Activated T-cell treated with anti-CD3 and anti-CD28 coated beads, Interleukin-2, amount 50 U/mL, for 72 hours (primary cell): ENCODE measurements at regions not wholly inside any gene's neighbourhood (a gene's known extent, or its start where the extent isn't known, plus 50 kb on each side); places are given as distances from the start of the nearest gene placed in this dataset.
"Not testable (repeated sequence)": the region's sequence is repeated elsewhere in the genome, so short reads cannot be mapped to it uniquely, and the experiment has no call there.

Experiments
- ATAC-seq, 2 donors: fragments of 150-1000 bp; cut with Tn5 transposase; replicated peaks in 1 of 2; 2 replicates each; pipeline ENCODE4 v1.10.0; 2021; ENCODE audit warnings: moderate library complexity in 2 of 2, mild to moderate bottlenecking in 1 of 2
- DNase-seq, 2 donors: peaks; one replicate each; pipeline ENCODE4 v3.0.0; 2021 to 2022; ENCODE audit warnings: mixed read lengths in 1 of 2
- H3K27ac Mint-ChIP-seq: one replicate; pipeline ENCODE4 v1.8.0; 2022; ENCODE audit warnings: mild to moderate bottlenecking, moderate library complexity, mixed read lengths
- H3K27me3 Mint-ChIP-seq: one replicate; pipeline ENCODE4 v1.8.0; 2022; ENCODE audit warnings: low read depth, mixed read lengths
- H3K36me3 Mint-ChIP-seq, 2 donors: one replicate each; pipeline ENCODE4 v1.8.0; 2022; ENCODE audit warnings: mixed read lengths in 2 of 2, mild to moderate bottlenecking in 1 of 2; ENCODE audit not compliant: insufficient read depth in 2 of 2
- H3K4me1 Mint-ChIP-seq: one replicate; pipeline ENCODE4 v1.8.0; 2022; ENCODE audit warnings: low read depth, mixed read lengths
- H3K4me3 Mint-ChIP-seq, 2 donors: one replicate each; pipeline ENCODE4 v1.8.0; 2022; ENCODE audit warnings: mild to moderate bottlenecking in 2 of 2, mixed read lengths in 2 of 2, moderate library complexity in 2 of 2
- H3K9me3 Mint-ChIP-seq, 2 donors: one replicate each; pipeline ENCODE4 v1.8.0; 2022; ENCODE audit warnings: mixed read lengths in 2 of 2

DNA sequence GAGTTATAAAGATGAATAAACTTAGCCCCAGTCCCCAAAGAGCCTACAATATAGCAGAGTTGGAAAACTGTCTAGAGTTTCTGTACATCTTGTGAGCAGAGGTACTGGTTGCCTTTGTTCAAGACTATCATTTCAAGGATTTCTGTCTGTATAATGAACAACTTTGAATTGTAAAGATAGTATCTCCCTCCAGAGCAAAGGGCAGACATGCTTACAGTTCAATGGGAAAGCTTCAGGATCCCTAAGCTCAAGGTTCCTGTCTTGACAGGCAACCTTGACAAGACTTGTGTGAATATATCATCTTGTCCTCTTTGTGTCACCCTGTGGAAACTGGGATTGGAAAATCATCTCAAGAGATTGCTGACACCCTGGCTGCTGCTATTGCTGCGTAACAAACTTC is 242.8 kb upstream of the VLDLR start:
- ATAC-seq (no peak), DNase-seq (no peak)
- Mint-ChIP-seq H3K4me3 (no peak overlapping the region), H3K9me3 (peaks cover 2% of the 10 kb centered on the region in 2 donors), H3K27ac (no peak overlapping the region), H3K27me3 (peaks cover 28% of the 10 kb centered on the region), H3K4me1 (no peaks in the 10 kb centered on the region), H3K36me3 (peaks cover 0 to 2% of the 10 kb centered on the region in 2 donors)

DNA sequence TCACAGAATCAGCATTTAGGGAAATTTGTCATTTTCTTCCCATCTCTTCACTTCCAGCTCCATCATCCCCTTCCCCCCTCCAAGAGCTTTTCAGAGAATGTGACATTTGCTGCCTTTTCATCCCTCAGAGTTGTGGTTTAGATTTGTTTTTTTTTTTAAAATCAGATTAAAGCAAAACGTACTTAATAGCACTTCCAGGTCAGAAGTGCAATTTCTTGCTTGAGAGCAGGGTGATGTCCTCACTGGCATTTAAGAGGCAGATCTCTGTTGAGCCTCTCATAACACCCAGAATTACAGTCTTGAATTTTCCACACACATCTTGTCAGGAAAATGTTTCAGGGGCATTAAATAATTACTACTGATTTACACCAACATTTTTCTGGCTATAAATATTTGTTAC is 236.8 kb upstream of the VLDLR start:
- Mint-ChIP-seq H3K9me3 (peaks cover 2 to 5% of the 10 kb centered on the region in 2 donors), H3K4me1 (no peaks in the 10 kb centered on the region), H3K4me3 (no peak overlapping the region), H3K27me3 (peaks cover 34% of the 10 kb centered on the region), H3K36me3 (peaks cover 0 to 2% of the 10 kb centered on the region in 2 donors), H3K27ac (no peak overlapping the region)
- no peak for ATAC-seq
- no peak for DNase-seq

DNA sequence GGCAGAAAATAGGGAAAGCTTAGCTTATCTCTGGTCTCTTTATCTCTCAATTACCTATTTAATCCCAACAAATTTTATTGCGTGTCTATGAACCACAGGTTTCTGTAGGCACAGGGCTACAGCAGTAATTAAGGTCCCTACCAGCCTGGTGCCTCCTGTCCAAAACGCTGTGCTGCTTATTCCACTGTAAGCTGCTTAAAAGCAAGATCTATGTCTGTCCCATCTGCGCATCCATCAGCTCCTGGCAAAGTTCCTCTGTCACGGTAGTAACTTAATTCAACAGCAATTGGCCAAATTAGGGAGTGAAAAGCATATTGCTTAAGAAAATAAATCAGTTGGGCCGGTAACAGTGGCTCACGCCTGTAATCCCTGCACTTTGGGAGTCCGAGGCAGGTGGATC is 235.8 kb upstream of the VLDLR start:
- ATAC-seq (no peak), DNase-seq (no peak)
- H3K4me3 Mint-ChIP-seq: no peak overlapping the region
- peaks cover 2 to 5% of the 10 kb centered on the region in 2 donors for H3K9me3 Mint-ChIP-seq
- H3K27ac Mint-ChIP-seq: no peak overlapping the region
- no peaks in the 10 kb centered on the region for H3K4me1 Mint-ChIP-seq
- H3K36me3 Mint-ChIP-seq: no peaks in the 10 kb centered on the region
- H3K27me3 Mint-ChIP-seq: peaks cover 27% of the 10 kb centered on the region

DNA sequence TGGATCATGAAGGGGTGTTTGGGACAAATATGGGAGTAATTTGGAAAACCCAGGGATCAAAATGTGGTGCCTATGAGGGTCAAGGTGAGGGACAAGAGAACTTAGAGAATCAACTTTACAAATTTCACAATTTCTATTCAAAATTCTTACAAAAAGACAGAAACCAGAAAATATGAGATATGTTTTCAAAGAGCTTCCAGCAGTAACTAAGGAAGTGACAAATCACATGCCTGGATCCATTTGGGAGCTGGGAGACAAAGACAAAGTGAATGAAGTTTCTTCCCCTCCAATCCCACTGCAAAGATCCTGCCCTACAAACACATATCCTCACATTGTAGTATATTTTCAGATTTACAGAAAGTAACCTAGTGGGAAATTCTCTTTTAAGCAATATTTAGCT is 235.0 kb upstream of the VLDLR start:
- Mint-ChIP-seq H3K9me3 (peaks cover 2 to 5% of the 10 kb centered on the region in 2 donors), H3K27me3 (peaks cover 25% of the 10 kb centered on the region), H3K4me1 (no peaks in the 10 kb centered on the region), H3K36me3 (no peaks in the 10 kb centered on the region), H3K27ac (no peak overlapping the region), H3K4me3 (no peak overlapping the region)
- DNase-seq (no peak), ATAC-seq (no peak)

DNA sequence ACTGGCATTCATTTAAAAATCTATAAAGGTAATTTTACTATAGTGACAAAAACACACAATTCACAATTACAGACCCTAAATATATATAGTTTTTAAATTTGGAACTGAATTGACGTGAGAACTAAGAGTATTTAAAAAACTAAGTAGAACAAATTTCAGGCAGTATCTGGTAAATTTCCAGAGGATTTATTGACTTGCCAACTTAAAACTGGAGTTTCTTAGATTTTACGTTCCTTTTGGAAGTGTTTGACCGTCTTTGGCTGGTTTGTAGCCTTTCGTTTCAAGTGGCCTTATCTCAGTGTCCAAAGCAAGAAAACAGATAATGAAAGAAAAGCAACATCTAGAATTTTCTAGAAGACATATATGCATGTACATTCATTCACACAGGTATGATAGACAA is 234.4 kb upstream of the VLDLR start:
- Mint-ChIP-seq H3K9me3 (peaks cover 2 to 5% of the 10 kb centered on the region in 2 donors), H3K4me3 (no peak overlapping the region), H3K27me3 (peaks cover 19% of the 10 kb centered on the region), H3K4me1 (no peaks in the 10 kb centered on the region), H3K36me3 (no peaks in the 10 kb centered on the region), H3K27ac (no peak overlapping the region)
- ATAC-seq (no peak), DNase-seq (no peak)

DNA sequence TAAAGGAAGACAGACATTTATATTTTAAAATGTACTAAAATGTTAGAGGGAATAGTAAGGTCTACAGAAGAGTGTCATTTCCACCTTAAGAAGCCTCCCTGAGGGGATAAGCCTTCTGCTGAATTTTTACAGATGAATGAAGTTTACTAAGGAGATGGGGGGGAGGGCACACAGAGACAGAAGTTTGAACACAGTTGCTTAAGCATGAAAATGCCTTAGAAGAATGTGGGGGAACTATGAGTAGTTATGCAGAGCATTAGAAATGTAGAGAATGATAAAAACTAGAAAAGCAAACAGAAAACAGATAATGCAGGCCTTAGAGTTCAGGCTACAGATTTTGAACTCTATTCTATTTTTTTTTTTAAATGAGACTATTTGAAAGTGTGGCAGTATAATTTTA is 232.2 kb upstream of the VLDLR start:
- H3K27me3 Mint-ChIP-seq: peaks cover 3% of the 10 kb centered on the region
- H3K9me3 Mint-ChIP-seq: peaks cover 2 to 5% of the 10 kb centered on the region in 2 donors
- no peak overlapping the region for H3K4me3 Mint-ChIP-seq
- no peak overlapping the region for H3K27ac Mint-ChIP-seq
- DNase-seq (no peak), ATAC-seq (no peak)
- no peaks in the 10 kb centered on the region for H3K4me1 Mint-ChIP-seq
- H3K36me3 Mint-ChIP-seq: no peaks in the 10 kb centered on the region

DNA sequence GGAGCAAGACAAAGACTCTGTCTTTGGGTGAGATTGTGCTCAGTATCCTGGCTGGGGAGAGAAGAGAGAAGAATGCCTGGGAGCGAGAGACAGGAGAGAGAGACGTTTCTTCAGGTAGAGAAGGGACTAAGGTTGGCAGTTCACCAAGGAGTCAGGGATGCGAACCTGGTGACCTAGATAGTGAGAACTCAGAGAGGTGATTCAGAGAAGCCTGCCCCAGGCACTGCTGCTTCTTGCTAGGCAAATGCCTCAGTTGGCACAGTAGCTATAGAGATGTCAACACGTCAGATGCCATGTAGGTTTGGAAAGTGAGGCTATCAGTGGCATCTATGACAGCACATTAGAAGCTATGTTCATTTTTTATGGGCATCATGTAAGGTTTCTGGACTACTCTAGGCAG is 231.6 kb upstream of the VLDLR start:
- Mint-ChIP-seq H3K27ac (no peak overlapping the region), H3K9me3 (peaks cover 2 to 5% of the 10 kb centered on the region in 2 donors), H3K27me3 (no peaks in the 10 kb centered on the region), H3K4me3 (no peak overlapping the region), H3K4me1 (no peaks in the 10 kb centered on the region), H3K36me3 (no peaks in the 10 kb centered on the region)
- no peak for ATAC-seq
- no peak for DNase-seq

DNA sequence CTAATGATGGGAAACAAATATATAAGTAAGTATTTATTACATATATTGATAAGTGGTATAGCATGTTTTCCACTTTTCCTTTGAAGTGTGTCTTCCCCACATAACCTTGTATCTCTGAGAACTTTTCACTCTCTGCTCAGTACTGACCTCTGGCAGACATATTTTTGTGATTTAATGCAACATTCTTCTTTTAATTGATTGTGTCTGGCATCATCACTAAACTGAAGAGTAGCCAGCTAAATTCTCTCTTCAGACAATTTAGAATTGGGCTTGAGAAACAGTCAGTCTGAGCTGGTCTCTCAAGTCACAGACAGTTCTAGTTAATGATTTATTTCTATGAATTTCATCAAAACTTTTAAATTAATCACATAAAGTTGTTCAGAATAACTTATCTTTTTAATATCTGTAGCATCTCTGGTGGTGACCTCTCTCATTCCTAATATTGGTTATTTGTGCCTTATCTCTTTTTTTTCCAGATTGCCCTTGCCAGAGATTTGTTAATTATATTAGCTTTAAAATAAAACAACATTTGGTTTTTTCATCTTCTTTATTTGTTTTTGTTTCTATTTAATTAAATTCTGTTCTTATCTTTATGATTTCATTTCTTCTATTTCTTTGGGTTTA is 230.0 kb upstream of the VLDLR start:
- not testable (repeated sequence) for H3K36me3 Mint-ChIP-seq, H3K4me3 Mint-ChIP-seq, ATAC-seq, H3K27ac Mint-ChIP-seq, H3K4me1 Mint-ChIP-seq, H3K9me3 Mint-ChIP-seq, DNase-seq, H3K27me3 Mint-ChIP-seq

DNA sequence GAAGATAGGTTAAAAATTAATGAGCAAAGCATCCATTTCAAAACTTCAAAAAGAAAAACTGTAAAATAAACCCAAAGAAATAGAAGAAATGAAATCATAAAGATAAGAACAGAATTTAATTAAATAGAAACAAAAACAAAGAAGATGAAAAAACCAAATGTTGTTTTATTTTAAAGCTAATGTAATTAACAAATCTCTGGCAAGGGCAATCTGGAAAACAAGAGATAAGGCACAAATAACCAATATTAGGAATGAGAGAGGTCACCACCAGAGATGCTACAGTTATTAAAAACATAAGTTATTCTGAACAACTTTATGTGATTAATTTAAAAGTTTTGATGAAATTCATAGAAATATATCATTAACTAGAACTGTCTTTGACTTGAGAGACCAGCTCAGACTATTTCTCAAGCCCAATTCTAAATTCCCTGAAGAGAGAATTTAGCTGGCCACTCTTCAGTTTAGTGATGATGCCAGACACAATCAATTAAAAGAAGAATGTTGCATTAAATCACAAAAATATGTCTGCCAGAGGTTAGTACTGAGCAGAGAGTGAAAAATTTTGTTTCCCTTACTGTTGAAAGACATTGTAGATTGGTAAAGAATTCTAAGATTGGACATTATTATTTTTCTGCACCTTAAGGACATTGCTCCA is 227.4 kb upstream of the VLDLR start:
- H3K4me3 Mint-ChIP-seq, H3K36me3 Mint-ChIP-seq, ATAC-seq, H3K9me3 Mint-ChIP-seq, H3K4me1 Mint-ChIP-seq, H3K27ac Mint-ChIP-seq, DNase-seq, H3K27me3 Mint-ChIP-seq: not testable (repeated sequence)

DNA sequence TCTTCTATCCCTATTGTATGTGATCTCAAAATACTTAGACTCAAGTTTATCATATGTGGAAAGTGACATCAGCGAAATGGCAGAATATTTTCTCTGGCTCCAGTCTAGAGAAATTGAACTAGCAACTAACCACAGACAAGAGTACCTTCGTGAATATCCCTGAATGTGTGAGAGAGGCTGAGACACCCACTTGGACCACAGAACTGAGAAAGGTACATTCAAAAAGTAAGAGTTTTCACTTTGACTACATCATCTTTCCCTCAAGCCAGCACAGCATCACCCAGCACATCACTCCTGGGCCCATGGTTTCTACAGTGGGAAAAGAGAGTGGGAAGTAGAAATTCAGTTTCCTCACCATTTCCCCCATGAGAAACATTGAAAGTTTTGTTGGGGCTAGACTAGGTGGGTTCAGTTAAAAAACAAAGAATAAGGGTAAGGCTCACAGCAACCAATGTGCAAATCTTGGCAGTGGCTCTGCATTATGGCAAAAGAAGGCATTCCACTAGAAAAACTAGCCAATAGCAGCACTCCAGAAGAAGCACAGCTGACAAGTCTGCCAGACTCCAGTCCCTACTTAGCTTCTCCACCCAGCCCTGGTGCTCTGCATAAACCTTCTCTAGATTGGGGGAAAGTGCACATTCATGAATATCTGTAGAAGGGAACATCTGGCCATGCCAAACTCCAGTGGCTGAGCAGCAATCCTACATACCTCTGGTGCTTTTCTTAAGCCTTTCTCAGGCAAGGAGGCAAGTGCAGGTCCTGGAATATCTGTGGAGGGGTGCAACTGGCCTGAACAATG is 225.6 kb upstream of the VLDLR start:
- H3K4me1 Mint-ChIP-seq: no peaks in the 10 kb centered on the region
- peaks cover 1 to 5% of the 10 kb centered on the region in 2 donors for H3K9me3 Mint-ChIP-seq
- no peaks in the 10 kb centered on the region for H3K36me3 Mint-ChIP-seq
- no peak for ATAC-seq
- no peak for DNase-seq
- H3K4me3 Mint-ChIP-seq: no peak overlapping the region
- peaks cover 7% of the 10 kb centered on the region for H3K27me3 Mint-ChIP-seq
- no peak overlapping the region for H3K27ac Mint-ChIP-seq

DNA sequence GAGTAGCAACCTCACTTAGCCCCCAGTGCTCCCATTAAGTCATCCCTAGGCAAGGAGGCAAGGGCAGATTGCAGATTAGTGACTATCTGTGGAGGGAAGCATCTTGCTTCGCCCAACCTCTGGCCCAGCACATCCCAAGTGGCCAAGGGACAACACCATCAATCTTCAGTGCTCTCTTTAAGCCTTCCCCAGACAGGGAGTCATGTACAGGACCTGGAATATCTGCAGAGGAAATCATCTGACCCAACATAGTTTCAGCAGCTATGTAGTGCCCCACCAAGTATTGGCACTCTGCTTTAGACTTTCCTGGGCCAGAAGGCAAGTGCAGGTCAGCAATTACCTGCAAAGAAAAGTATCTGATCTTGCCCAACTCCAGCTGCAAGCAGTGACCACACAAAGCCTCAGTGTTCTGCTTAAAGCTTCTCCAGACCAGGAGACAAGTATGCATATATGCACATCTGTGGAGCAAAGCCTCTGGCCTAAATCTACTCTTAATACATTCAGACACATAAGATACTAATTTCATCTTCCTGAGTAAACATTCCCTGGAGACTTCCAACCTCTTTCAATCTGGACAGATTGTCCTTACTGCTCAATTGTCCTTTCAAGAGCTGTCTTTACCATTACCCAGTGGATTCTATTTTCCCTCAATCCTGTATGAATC is 224.8 kb upstream of the VLDLR start:
- DNase-seq: no peak
- Mint-ChIP-seq H3K27me3 (peaks cover 14% of the 10 kb centered on the region), H3K27ac (no peak overlapping the region), H3K36me3 (no peaks in the 10 kb centered on the region), H3K4me3 (no peak overlapping the region), H3K4me1 (no peaks in the 10 kb centered on the region), H3K9me3 (peaks cover 1 to 5% of the 10 kb centered on the region in 2 donors)
- ATAC-seq: no peak

DNA sequence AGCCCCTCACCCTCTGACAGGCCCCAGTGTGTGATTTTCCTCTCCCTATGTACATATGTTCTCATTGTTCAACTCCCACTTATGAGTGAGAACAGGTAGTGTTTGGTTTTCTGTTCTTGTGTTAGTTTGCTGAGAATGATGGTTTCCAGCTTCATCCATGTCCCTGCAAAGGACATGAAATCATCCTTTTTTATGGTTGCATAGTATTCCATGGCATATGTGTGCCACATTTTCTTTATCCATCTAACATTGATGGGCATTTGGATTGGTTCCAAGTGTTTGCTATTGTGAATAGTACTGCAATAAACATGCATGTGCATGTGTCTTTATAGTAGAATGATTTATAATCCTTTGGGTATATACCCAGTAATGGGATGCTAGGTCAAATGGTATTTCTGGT is 223.7 kb upstream of the VLDLR start:
- not testable (repeated sequence) for H3K4me3 Mint-ChIP-seq, H3K4me1 Mint-ChIP-seq, DNase-seq, ATAC-seq, H3K27ac Mint-ChIP-seq, H3K36me3 Mint-ChIP-seq
- H3K27me3 Mint-ChIP-seq: peaks cover 14% of the 10 kb centered on the region
- H3K9me3 Mint-ChIP-seq: peaks cover 3 to 10% of the 10 kb centered on the region in 2 donors

DNA sequence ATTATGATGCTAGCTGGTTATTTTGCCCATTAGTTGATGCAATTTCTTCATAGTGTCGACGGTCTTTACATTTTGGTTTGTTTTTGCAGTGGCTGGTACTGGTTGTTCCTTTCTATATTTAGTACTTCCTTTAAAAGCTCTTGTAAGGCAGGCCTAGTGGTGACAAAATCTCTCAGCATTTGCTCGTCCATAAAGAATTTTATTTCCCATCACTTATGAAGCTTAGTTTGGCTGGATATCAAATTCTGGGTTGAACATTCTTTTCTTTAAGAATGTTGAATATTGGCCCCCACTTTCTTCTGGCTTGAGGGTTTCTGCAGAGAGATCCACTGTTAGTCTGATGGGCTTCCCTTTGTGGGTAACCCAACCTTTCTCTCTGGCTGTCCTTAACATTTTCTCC is 219.8 kb upstream of the VLDLR start:
- H3K36me3 Mint-ChIP-seq, H3K4me1 Mint-ChIP-seq, DNase-seq, ATAC-seq, H3K4me3 Mint-ChIP-seq, H3K27ac Mint-ChIP-seq: not testable (repeated sequence)
- peaks cover 14% of the 10 kb centered on the region for H3K27me3 Mint-ChIP-seq
- peaks cover 6 to 16% of the 10 kb centered on the region in 2 donors for H3K9me3 Mint-ChIP-seq
